ENCODE measurements at regions not wholly inside any gene's neighbourhood (a gene's known extent, or its start where the extent isn't known, plus 50 kb on each side); places are given as distances from the start of the nearest gene placed in this dataset.

GRCh38 chr2:217614498-217614897 lies 388.3 kb downstream of the TNS1 start:
- WGBS (ENCODE audit: extremely low coverage, insufficient coverage, low lambda C conversion rate) = no CpG with 5 or more reads among the region's 3 CpGs
- H3K4me3 ChIP-seq (ENCODE audit: low read length) = no peak overlapping the region
- no peak overlapping the region for H3K18ac ChIP-seq (ENCODE audit: low read length)
- no peak overlapping the region for H3K27ac ChIP-seq (ENCODE audit: low read depth, low read length)
- no peak overlapping the region for H3K4ac ChIP-seq (ENCODE audit: low read depth, low read length)
- no peak overlapping the region for H2BK120ac ChIP-seq (ENCODE audit: low read depth, low read length)
- no peak for DNase-seq
- no peak overlapping the region for H3K56ac ChIP-seq (ENCODE audit: low read length)
- no peaks in the 10 kb centered on the region for H3K4me1 ChIP-seq (ENCODE audit: control insufficient read depth, low read depth, low read length)
- no peak overlapping the region for H3K23ac ChIP-seq (ENCODE audit: low read length)
- no peak overlapping the region for H2BK5ac ChIP-seq (ENCODE audit: low read length)
- H2AK5ac ChIP-seq (ENCODE audit: low read length) = no peak overlapping the region
- no peaks in the 10 kb centered on the region for H3K79me2 ChIP-seq (ENCODE audit: control insufficient read depth, insufficient read depth, low read length)
- no peaks in the 10 kb centered on the region for H3K36me3 ChIP-seq (ENCODE audit: control insufficient read depth, insufficient read depth, low read length)
- no peak overlapping the region for H3K4me2 ChIP-seq (ENCODE audit: low read length)
- H3K27me3 ChIP-seq (ENCODE audit: insufficient read depth, low read length, poor library complexity) = no peaks in the 10 kb centered on the region
- no peak overlapping the region for H2BK15ac ChIP-seq (replicated peaks; ENCODE audit: low read depth)
- no peak overlapping the region for H4K5ac ChIP-seq (ENCODE audit: low read length)
- H3K79me1 ChIP-seq (ENCODE audit: low read length) = no peaks in the 10 kb centered on the region
- H3K9ac ChIP-seq (ENCODE audit: low read length) = no peak overlapping the region
- no peak overlapping the region for H4K8ac ChIP-seq (ENCODE audit: low read depth, low read length)

GRCh38 chr2:217614096-217614495 lies 388.7 kb downstream of the TNS1 start:
- Histone ChIP-seq H2BK15ac (replicated peaks; ENCODE audit: low read depth) (no peak overlapping the region), H3K18ac (ENCODE audit: low read length) (no peak overlapping the region), H3K36me3 (ENCODE audit: control insufficient read depth, insufficient read depth, low read length) (no peaks in the 10 kb centered on the region), H2BK5ac (ENCODE audit: low read length) (no peak overlapping the region), H3K27me3 (ENCODE audit: insufficient read depth, low read length, poor library complexity) (no peaks in the 10 kb centered on the region), H3K23ac (ENCODE audit: low read length) (no peak overlapping the region), H3K27ac (ENCODE audit: low read depth, low read length) (no peak overlapping the region), H4K8ac (ENCODE audit: low read depth, low read length) (no peak overlapping the region), H4K5ac (ENCODE audit: low read length) (no peak overlapping the region), H3K4me1 (ENCODE audit: control insufficient read depth, low read depth, low read length) (no peaks in the 10 kb centered on the region), H3K79me1 (ENCODE audit: low read length) (no peaks in the 10 kb centered on the region), H3K4ac (ENCODE audit: low read depth, low read length) (no peak overlapping the region), H3K9ac (ENCODE audit: low read length) (no peak overlapping the region), H3K4me2 (ENCODE audit: low read length) (no peak overlapping the region), H2BK120ac (ENCODE audit: low read depth, low read length) (no peak overlapping the region), H3K79me2 (ENCODE audit: control insufficient read depth, insufficient read depth, low read length) (no peaks in the 10 kb centered on the region), H2AK5ac (ENCODE audit: low read length) (no peak overlapping the region), H3K56ac (ENCODE audit: low read length) (no peak overlapping the region), H3K4me3 (ENCODE audit: low read length) (no peak overlapping the region)
- DNase-seq = no peak
- WGBS (ENCODE audit: extremely low coverage, insufficient coverage, low lambda C conversion rate) = no CpG with 5 or more reads among the region's 4 CpGs

- no peak overlapping the region for H2BK15ac ChIP-seq (replicated peaks; ENCODE audit: low read depth)
- no peak overlapping the region for H4K8ac ChIP-seq (ENCODE audit: low read depth, low read length)
- no peaks in the 10 kb centered on the region for H3K4me1 ChIP-seq (ENCODE audit: control insufficient read depth, low read depth, low read length)
- H3K36me3 ChIP-seq (ENCODE audit: control insufficient read depth, insufficient read depth, low read length) = no peaks in the 10 kb centered on the region
- H2AK5ac ChIP-seq (ENCODE audit: low read length) = no peak overlapping the region
- H2BK120ac ChIP-seq (ENCODE audit: low read depth, low read length) = no peak overlapping the region
- no peak overlapping the region for H3K18ac ChIP-seq (ENCODE audit: low read length)
- no peaks in the 10 kb centered on the region for H3K79me2 ChIP-seq (ENCODE audit: control insufficient read depth, insufficient read depth, low read length)
- no peak for DNase-seq
- no peak overlapping the region for H3K23ac ChIP-seq (ENCODE audit: low read length)
- no peak overlapping the region for H3K4me3 ChIP-seq (ENCODE audit: low read length)
- H3K27ac ChIP-seq (ENCODE audit: low read depth, low read length) = no peak overlapping the region
- WGBS (ENCODE audit: extremely low coverage, insufficient coverage, low lambda C conversion rate) = no CpG with 5 or more reads among the region's 9 CpGs
- no peak overlapping the region for H3K56ac ChIP-seq (ENCODE audit: low read length)
- no peak overlapping the region for H2BK5ac ChIP-seq (ENCODE audit: low read length)
- H3K9ac ChIP-seq (ENCODE audit: low read length) = no peak overlapping the region
- H3K79me1 ChIP-seq (ENCODE audit: low read length) = no peaks in the 10 kb centered on the region
- H3K27me3 ChIP-seq (ENCODE audit: insufficient read depth, low read length, poor library complexity) = no peaks in the 10 kb centered on the region
- no peak overlapping the region for H3K4ac ChIP-seq (ENCODE audit: low read depth, low read length)
- H3K4me2 ChIP-seq (ENCODE audit: low read length) = no peak overlapping the region
- no peak overlapping the region for H4K5ac ChIP-seq (ENCODE audit: low read length)
These were observed 389.9 kb downstream of the TNS1 start for GRCh38 chr2:217612920-217613319.

GRCh38 chr2:217612211-217612610 lies 390.6 kb downstream of the TNS1 start:
- no peaks in the 10 kb centered on the region for H3K36me3 ChIP-seq (ENCODE audit: control insufficient read depth, insufficient read depth, low read length)
- H3K56ac ChIP-seq (ENCODE audit: low read length) = no peak overlapping the region
- no peak overlapping the region for H3K23ac ChIP-seq (ENCODE audit: low read length)
- DNase-seq = no peak
- H3K4me2 ChIP-seq (ENCODE audit: low read length) = no peak overlapping the region
- WGBS (ENCODE audit: extremely low coverage, insufficient coverage, low lambda C conversion rate) = no CpG with 5 or more reads among the region's 3 CpGs
- H4K5ac ChIP-seq (ENCODE audit: low read length) = no peak overlapping the region
- no peak overlapping the region for H3K4ac ChIP-seq (ENCODE audit: low read depth, low read length)
- H3K27me3 ChIP-seq (ENCODE audit: insufficient read depth, low read length, poor library complexity) = no peaks in the 10 kb centered on the region
- H2AK5ac ChIP-seq (ENCODE audit: low read length) = no peak overlapping the region
- no peak overlapping the region for H3K9ac ChIP-seq (ENCODE audit: low read length)
- no peak overlapping the region for H3K4me3 ChIP-seq (ENCODE audit: low read length)
- H3K79me1 ChIP-seq (ENCODE audit: low read length) = no peaks in the 10 kb centered on the region
- no peak overlapping the region for H2BK5ac ChIP-seq (ENCODE audit: low read length)
- no peak overlapping the region for H2BK120ac ChIP-seq (ENCODE audit: low read depth, low read length)
- no peak overlapping the region for H3K18ac ChIP-seq (ENCODE audit: low read length)
- no peak overlapping the region for H3K27ac ChIP-seq (ENCODE audit: low read depth, low read length)
- no peak overlapping the region for H4K8ac ChIP-seq (ENCODE audit: low read depth, low read length)
- H2BK15ac ChIP-seq (replicated peaks; ENCODE audit: low read depth) = no peak overlapping the region
- no peaks in the 10 kb centered on the region for H3K4me1 ChIP-seq (ENCODE audit: control insufficient read depth, low read depth, low read length)
- no peaks in the 10 kb centered on the region for H3K79me2 ChIP-seq (ENCODE audit: control insufficient read depth, insufficient read depth, low read length)

- Histone ChIP-seq H3K56ac (ENCODE audit: low read length) (no peak overlapping the region), H4K5ac (ENCODE audit: low read length) (no peak overlapping the region), H3K4me2 (ENCODE audit: low read length) (no peak overlapping the region), H3K4me1 (ENCODE audit: control insufficient read depth, low read depth, low read length) (no peaks in the 10 kb centered on the region), H3K27ac (ENCODE audit: low read depth, low read length) (no peak overlapping the region), H2AK5ac (ENCODE audit: low read length) (no peak overlapping the region), H3K79me2 (ENCODE audit: control insufficient read depth, insufficient read depth, low read length) (no peaks in the 10 kb centered on the region), H3K4ac (ENCODE audit: low read depth, low read length) (no peak overlapping the region), H3K9ac (ENCODE audit: low read length) (no peak overlapping the region), H3K18ac (ENCODE audit: low read length) (no peak overlapping the region), H3K4me3 (ENCODE audit: low read length) (no peak overlapping the region), H2BK15ac (replicated peaks; ENCODE audit: low read depth) (no peak overlapping the region), H3K23ac (ENCODE audit: low read length) (no peak overlapping the region), H3K36me3 (ENCODE audit: control insufficient read depth, insufficient read depth, low read length) (no peaks in the 10 kb centered on the region), H3K27me3 (ENCODE audit: insufficient read depth, low read length, poor library complexity) (no peaks in the 10 kb centered on the region), H2BK5ac (ENCODE audit: low read length) (no peak overlapping the region), H2BK120ac (ENCODE audit: low read depth, low read length) (no peak overlapping the region), H3K79me1 (ENCODE audit: low read length) (no peaks in the 10 kb centered on the region), H4K8ac (ENCODE audit: low read depth, low read length) (no peak overlapping the region)
- DNase-seq = peak; percentile 42
- WGBS (ENCODE audit: extremely low coverage, insufficient coverage, low lambda C conversion rate) = no CpG with 5 or more reads among the region's 5 CpGs
These were observed 391.1 kb downstream of the TNS1 start for GRCh38 chr2:217611626-217612127.

- Histone ChIP-seq H3K36me3 (ENCODE audit: control insufficient read depth, insufficient read depth, low read length) (no peaks in the 10 kb centered on the region), H3K79me1 (ENCODE audit: low read length) (no peaks in the 10 kb centered on the region), H4K5ac (ENCODE audit: low read length) (no peak overlapping the region), H2BK120ac (ENCODE audit: low read depth, low read length) (no peak overlapping the region), H2AK5ac (ENCODE audit: low read length) (no peak overlapping the region), H3K4me3 (ENCODE audit: low read length) (no peak overlapping the region), H3K27ac (ENCODE audit: low read depth, low read length) (no peak overlapping the region), H3K56ac (ENCODE audit: low read length) (no peak overlapping the region), H3K4ac (ENCODE audit: low read depth, low read length) (no peak overlapping the region), H2BK15ac (replicated peaks; ENCODE audit: low read depth) (no peak overlapping the region), H3K18ac (ENCODE audit: low read length) (no peak overlapping the region), H3K79me2 (ENCODE audit: control insufficient read depth, insufficient read depth, low read length) (no peaks in the 10 kb centered on the region), H2BK5ac (ENCODE audit: low read length) (no peak overlapping the region), H3K4me1 (ENCODE audit: control insufficient read depth, low read depth, low read length) (no peaks in the 10 kb centered on the region), H4K8ac (ENCODE audit: low read depth, low read length) (no peak overlapping the region), H3K23ac (ENCODE audit: low read length) (no peak overlapping the region), H3K4me2 (ENCODE audit: low read length) (no peak overlapping the region), H3K9ac (ENCODE audit: low read length) (no peak overlapping the region), H3K27me3 (ENCODE audit: insufficient read depth, low read length, poor library complexity) (no peaks in the 10 kb centered on the region)
- WGBS (ENCODE audit: extremely low coverage, insufficient coverage, low lambda C conversion rate) = no CpG with 5 or more reads among the region's 4 CpGs
- no peak for DNase-seq
These were observed 391.7 kb downstream of the TNS1 start for GRCh38 chr2:217611056-217611455.
